ENCODE measurements at regions not wholly inside any gene's neighbourhood (a gene's known extent, or its start where the extent isn't known, plus 50 kb on each side); places are given as distances from the start of the nearest gene placed in this dataset.
"Not testable (repeated sequence)": the region's sequence is repeated elsewhere in the genome, so short reads cannot be mapped to it uniquely, and the experiment has no call there.

GRCh38 chr2:184157141-184157540, 441.2 kb upstream of the ZNF804A start:
- H3K79me2 ChIP-seq (ENCODE audit: insufficient read depth, low read length): no peaks in the 10 kb centered on the region
- H3K36me3 ChIP-seq (ENCODE audit: insufficient read depth, low read length): no peaks in the 10 kb centered on the region
- no peaks in the 10 kb centered on the region for H3K9me3 ChIP-seq (ENCODE audit: low read depth, low read length)
- no peak overlapping the region for H3K4me3 ChIP-seq (ENCODE audit: insufficient read depth, low read length)
- no peaks in the 10 kb centered on the region for H3K4me1 ChIP-seq (ENCODE audit: insufficient read depth, low read length)
- DNase-seq (ENCODE audit: insufficient read length, low spot score, missing footprints): no peak
- no peak overlapping the region for H3K4me2 ChIP-seq (ENCODE audit: insufficient read depth, low read length)
- TF ChIP-seq CTCF (IDR thresholded peaks at IDR 0.05; ENCODE audit: extremely low read depth, low read depth, low read length): no peak
- no peaks in the 10 kb centered on the region for H3K27me3 ChIP-seq (ENCODE audit: insufficient read depth, low read length)
- no peak overlapping the region for H3K27ac ChIP-seq (ENCODE audit: low read depth, low read length)
- no peak overlapping the region for H2AFZ ChIP-seq (ENCODE audit: low read length)
- H4K20me1 ChIP-seq (ENCODE audit: insufficient read depth, low read length): no peaks in the 10 kb centered on the region

- no peak for TF ChIP-seq CTCF (IDR thresholded peaks at IDR 0.05; ENCODE audit: extremely low read depth, low read depth, low read length)
- Histone ChIP-seq H4K20me1 (ENCODE audit: insufficient read depth, low read length) (no peaks in the 10 kb centered on the region), H3K9me3 (ENCODE audit: low read depth, low read length) (no peaks in the 10 kb centered on the region)
Observed at GRCh38 chr2:184162426-184162825, 435.9 kb upstream of the ZNF804A start.

GRCh38 chr2:184168823-184169222, 429.5 kb upstream of the ZNF804A start:
- not testable (repeated sequence) for H4K20me1 ChIP-seq (ENCODE audit: insufficient read depth, low read length); H3K4me3 ChIP-seq (ENCODE audit: insufficient read depth, low read length); H3K79me2 ChIP-seq (ENCODE audit: insufficient read depth, low read length); H3K36me3 ChIP-seq (ENCODE audit: insufficient read depth, low read length); H3K4me1 ChIP-seq (ENCODE audit: insufficient read depth, low read length); H3K9me3 ChIP-seq (ENCODE audit: low read depth, low read length); H3K27me3 ChIP-seq (ENCODE audit: insufficient read depth, low read length); H2AFZ ChIP-seq (ENCODE audit: low read length); H3K27ac ChIP-seq (ENCODE audit: low read depth, low read length); DNase-seq (ENCODE audit: insufficient read length, low spot score, missing footprints); H3K4me2 ChIP-seq (ENCODE audit: insufficient read depth, low read length)

More at GRCh38 chr2:184162426-184162825, 435.9 kb upstream of the ZNF804A start:
- no peak overlapping the region for H2AFZ ChIP-seq (ENCODE audit: low read length)
- H3K79me2 ChIP-seq (ENCODE audit: insufficient read depth, low read length): no peaks in the 10 kb centered on the region
- no peaks in the 10 kb centered on the region for H3K36me3 ChIP-seq (ENCODE audit: insufficient read depth, low read length)
- no peak overlapping the region for H3K4me3 ChIP-seq (ENCODE audit: insufficient read depth, low read length)
- no peaks in the 10 kb centered on the region for H3K27me3 ChIP-seq (ENCODE audit: insufficient read depth, low read length)
- H3K4me2 ChIP-seq (ENCODE audit: insufficient read depth, low read length): no peak overlapping the region
- H3K27ac ChIP-seq (ENCODE audit: low read depth, low read length): no peak overlapping the region
- no peak for DNase-seq (ENCODE audit: insufficient read length, low spot score, missing footprints)
- H3K4me1 ChIP-seq (ENCODE audit: insufficient read depth, low read length): no peaks in the 10 kb centered on the region

GRCh38 chr2:184169366-184169765, 429.0 kb upstream of the ZNF804A start:
- H3K4me1 ChIP-seq (ENCODE audit: insufficient read depth, low read length): no peaks in the 10 kb centered on the region
- no peak overlapping the region for H3K27ac ChIP-seq (ENCODE audit: low read depth, low read length)
- H3K27me3 ChIP-seq (ENCODE audit: insufficient read depth, low read length): no peaks in the 10 kb centered on the region
- H4K20me1 ChIP-seq (ENCODE audit: insufficient read depth, low read length): no peaks in the 10 kb centered on the region
- no peaks in the 10 kb centered on the region for H3K79me2 ChIP-seq (ENCODE audit: insufficient read depth, low read length)
- H3K9me3 ChIP-seq (ENCODE audit: low read depth, low read length): peaks cover 2% of the 10 kb centered on the region
- no peak for TF ChIP-seq CTCF (IDR thresholded peaks at IDR 0.05; ENCODE audit: extremely low read depth, low read depth, low read length)
- no peak overlapping the region for H3K4me2 ChIP-seq (ENCODE audit: insufficient read depth, low read length)
- no peak for DNase-seq (ENCODE audit: insufficient read length, low spot score, missing footprints)
- H2AFZ ChIP-seq (ENCODE audit: low read length): no peak overlapping the region
- H3K4me3 ChIP-seq (ENCODE audit: insufficient read depth, low read length): no peak overlapping the region
- H3K36me3 ChIP-seq (ENCODE audit: insufficient read depth, low read length): no peaks in the 10 kb centered on the region

Data from osteoblast (primary cell).